Amniotic epithelial cell (primary cell): ENCODE measurements at regions not wholly inside any gene's neighbourhood (a gene's known extent, or its start where the extent isn't known, plus 50 kb on each side); places are given as distances from the start of the nearest gene placed in this dataset.

ENCODE experiments used
- DNase-seq: peaks from one replicate; pipeline ENCODE4 v3.0.0-alpha.2; 2010; ENCODE audit warnings: low read depth

DNA sequence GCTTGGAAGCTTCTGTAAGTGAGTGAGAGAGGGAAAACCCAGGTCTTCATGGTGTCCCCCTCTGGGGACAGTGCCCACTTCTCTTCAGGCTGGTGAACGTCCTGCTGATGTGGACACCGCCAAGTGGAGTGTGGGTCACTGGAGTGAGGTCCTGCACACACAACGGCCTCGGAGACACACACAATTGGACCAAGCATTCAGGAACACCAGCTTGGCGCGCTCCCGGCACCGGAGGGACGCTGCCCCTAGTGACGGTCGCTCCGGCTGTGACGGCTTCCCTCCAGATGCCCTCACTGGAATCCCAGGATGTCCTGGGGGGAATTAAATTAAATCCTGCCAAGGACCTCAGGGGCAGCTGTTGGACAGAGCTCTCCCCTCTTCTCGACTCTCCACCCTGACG lies 123.1 kb downstream of the ZNF664 start:
- DNase-seq: no peak

DNA sequence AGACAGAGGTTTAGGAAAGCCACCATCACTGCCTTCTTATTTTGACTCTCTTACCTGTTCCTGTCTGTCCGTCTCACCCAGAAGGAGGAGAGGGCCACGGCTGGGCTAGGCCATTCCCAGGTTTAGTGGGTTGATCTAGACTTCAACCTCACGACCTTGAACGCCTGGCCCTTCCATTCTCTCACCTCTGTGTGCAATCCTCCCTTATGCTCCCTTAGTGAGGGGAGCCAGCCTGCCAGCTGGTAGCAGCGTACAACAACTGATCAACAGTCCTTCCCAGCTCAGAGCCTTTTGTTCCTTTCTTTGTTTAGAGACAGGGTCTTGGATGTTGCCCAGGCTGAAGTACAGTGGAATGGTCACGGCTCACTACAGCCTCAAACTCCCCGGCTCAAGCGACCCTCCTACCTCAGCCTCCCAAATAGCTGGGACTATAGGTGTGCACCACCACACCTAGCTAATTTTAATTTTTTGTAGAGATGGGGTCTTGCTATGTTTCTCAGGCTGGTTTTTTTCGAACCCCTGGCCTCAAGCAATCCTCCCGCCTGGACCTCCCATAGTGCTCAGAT lies 123.9 kb downstream of the ZNF664 start:
- no peak for DNase-seq

DNA sequence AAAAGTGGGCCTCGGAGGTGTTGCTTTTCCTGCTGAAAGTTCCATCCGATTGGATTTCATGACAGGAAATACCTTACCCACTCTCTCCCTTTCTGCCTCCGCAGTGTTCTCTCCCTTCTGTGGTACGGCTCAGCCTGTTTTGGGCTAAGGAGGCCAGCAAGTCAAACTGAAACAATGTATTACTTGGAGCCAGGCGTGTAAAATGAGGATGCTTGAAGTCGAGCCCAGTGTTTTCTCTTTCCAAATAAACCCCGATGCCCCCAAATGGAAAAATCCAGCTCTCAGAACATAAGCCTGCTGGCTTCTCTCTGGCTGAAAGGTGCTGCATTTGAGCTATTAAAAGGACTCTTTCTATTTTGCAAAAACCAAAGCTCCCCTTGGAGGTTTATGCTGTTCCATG lies 124.7 kb downstream of the ZNF664 start:
- no peak for DNase-seq

DNA sequence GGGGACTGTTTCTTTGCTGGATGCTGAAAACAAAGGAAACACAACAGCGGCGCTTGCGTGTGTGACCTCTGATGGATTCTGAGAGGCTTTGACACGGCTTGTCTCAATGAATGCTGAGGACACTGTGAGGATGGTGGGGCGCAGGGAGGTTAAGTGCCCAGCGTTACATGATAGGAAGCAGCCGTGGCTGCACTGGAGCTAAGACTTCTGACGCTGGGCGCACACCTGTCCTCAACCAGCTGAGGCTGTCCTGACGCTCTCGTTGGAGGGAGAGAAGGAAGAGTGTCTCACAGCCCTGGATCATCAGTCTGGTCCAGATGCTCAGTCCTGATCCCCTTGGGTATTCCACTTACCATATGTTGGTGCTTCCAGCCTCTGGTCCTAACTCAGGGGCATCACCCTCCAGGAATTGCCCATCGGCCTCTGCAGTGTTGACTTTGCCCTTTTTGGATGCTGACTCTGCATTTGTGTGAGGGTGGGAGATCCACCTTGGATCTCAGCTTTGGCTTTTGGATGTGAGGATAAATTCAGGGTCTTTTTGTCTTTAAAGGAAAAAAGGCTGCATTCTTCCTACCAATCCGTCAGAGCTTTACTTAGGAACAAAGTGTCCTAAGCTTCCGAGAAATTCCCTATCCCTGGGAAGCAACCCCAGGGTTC lies 125.2 kb downstream of the ZNF664 start:
- DNase-seq: no peak

DNA sequence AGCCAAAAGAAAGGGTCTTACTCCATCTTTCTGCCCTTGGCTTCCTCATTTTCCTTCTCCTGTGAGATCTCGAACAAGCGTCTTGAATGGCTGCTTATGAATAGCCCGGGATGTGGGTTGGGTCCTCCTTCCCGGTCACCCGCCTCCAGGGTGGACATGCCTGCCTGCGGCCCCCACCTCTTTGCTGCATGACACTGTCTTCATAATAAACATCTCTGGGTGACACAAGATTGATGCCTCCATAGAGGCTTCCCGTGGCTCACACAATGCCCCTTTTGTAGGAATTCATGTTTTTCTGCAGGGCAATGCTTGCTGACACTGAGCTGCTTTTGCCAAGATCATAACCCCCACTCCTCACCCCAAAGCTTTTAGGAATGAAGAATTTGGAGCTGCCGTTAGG lies 125.9 kb downstream of the ZNF664 start:
- no peak for DNase-seq

DNA sequence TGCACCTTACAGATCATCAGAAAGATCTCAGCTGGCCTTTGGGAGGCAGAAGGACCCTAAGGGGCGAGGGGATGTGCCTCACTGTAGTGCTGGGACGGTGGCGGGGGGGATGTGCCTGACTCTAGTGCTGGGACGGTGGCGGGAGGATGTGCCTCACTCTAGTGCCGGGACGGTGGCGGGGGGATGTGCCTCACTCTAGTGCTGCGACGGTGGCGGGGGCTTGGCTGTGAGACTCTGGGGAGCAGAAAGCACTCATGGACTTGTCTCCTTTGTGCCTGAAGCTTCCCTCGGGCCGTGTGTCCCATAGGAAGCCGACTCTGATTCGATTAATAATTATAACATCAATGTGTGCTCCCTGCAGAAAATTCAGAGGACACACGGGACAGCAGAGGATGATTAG lies 126.6 kb downstream of the ZNF664 start:
- no peak for DNase-seq

DNA sequence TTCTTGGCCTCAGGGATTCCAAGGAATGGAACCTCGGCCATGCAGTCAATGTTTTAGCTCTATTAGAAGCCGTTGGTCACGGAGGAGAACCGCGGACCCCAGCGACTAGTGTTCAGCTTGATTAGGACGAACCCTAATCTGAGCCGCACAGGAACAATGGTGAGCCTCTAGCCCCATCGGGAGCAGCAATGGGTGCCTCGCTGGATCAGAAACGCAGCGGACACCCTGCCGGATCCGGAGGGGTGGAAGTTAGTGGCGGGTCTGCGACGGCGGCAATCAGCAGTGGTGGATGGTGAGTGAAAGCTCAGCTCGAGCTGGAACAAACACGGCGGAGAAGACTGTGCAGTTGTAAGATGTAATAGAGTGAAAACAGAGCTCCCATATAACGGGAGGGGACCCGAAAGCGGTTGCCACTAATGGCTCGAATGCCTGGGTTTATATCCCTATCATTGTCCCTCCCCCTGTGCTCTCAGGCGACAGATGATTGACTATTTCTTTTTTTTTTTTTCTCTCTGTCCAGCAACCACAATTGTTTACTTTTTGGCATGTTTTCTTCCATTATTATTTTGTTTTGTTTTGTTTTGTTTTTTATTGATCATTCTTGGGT lies 127.7 kb downstream of the ZNF664 start:
- no peak for DNase-seq

DNA sequence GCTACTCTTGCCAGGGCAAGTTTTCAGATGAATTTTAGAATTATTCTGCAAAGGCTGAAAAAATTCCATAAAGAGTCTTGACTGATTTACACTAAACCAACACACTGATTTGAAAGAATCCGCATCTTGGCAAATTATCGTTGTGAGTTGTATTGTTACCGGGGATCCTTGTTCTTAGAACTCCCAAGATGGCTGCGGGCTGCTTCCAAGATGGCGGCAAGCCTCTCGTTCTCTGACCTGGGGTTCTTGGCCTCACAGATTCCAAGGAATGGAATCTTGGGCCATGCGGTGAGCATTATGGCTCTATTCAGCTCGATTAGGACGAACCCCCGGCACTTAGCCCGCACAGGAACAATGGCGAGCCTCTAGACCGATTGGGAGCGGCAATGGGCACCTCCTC lies 132.5 kb downstream of the ZNF664 start:
- no peak for DNase-seq

DNA sequence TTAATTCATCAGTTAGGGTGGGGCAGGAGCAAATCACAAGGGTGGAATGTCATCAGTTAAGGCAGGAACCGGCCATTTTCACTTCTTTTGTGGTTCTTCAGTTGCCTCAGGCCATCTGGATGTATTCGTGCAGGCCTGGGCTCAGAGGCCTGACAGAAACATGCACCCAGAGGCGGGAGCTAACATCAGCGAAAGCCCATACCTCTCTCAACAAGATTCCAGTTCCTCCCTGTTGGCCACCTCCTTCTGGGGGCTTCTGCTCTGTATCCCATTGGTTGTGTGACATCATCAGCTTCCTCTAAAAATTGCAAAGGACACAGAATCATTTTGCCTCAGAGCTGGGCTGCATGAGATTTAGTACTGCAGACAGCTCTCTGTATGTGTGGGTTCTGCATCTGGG lies 134.3 kb downstream of the ZNF664 start:
- DNase-seq: no peak

DNA sequence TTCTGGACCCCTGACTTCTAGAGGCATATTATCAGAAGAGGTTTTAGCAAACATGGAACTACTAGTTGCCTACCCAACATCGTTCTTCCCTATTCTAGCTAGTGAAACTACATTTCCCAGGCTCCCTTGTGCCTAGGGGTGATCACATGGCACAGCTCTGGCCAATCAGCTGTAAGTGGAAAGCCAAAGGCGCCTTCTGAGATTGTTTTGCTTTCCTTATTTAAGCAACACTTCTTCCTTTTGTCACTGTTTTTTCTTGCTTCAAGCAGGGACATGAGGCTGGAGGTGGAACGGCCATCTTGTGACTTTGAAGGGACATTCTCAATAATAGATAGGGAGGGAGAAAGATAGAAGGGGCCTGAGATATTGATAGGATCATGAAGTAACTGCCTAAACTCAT lies 136.7 kb downstream of the ZNF664 start:
- peak; percentile 51 for DNase-seq

DNA sequence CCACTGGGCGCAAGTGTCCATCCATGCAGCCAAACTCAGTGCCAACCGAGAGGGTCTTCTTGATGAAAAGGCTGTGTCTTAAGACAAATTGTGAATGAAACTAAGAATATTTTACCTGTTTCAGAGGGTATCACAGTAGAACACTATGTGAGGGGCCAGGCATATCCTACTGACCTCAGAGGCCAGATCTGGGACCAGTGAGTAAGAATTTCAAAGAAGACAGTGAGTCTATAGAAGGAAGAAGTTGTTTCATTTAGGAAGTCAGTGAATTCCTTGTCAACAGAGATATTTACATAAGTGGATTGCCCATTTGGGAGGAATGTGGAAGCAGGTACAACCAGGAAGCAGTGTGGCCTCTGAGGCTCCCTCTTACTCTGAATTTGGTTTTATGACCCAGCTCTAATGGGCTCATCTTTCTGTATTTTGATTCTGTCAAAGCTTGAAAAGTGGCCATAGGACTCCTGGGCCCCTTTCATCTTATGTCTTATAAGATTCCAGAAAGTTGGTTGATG lies 137.4 kb downstream of the ZNF664 start:
- DNase-seq: no peak

DNA sequence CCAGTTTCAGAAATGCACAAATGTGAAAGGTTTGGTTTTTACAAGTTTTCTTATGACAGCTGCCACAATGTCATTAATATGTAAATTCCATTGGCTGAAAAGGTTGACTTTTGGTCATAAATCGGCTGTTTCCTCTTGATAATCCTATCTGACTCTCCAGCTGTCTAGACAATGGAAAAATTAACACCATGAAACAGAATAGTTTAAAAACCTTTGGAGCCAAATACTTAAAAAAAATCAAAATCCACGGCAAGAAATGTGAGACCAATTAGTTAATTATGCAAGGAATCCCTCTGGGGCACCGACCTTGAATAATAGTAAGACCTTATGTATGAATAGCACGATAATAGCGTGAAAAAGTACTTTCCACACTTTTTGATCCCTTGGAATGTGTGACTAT lies 138.0 kb downstream of the ZNF664 start:
- DNase-seq: no peak

DNA sequence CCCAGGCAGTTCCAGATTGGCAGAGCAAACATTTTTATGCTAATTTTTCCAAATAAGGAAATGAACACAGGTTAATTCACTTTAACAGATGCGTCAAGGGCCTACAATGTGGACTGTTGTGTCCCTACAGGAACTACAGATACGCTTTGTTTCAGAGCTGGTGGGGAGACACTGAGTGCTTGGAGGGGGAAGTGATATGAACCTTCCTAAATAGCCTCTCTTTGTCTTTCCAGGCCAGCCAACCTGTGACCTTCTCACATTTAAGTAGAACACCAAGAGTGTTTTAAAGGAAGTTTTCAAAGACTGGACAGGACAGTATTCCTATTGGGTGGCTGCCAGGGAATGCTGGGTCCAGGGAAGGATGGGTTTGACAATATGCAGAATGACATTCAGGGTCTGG lies 141.3 kb downstream of the ZNF664 start:
- no peak for DNase-seq

DNA sequence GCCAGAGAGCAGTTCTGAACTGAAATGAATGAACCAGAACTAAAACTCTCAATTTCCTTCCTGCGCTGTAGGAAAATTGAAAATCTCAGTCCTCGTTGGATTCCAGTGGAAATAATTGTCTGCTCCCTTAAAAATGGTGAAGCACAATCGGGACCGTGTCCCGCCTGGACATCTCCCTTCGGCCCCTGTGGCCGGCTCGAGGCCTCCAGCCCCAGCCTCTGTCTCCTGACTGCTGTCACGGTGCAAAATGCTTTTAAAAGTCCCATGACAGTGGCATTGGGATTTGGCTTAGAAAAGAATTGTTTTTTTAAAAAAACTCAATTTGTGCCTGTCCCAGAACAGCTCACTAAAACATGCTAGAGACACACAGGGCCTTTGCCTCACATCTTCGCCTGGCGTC lies 142.5 kb downstream of the ZNF664 start:
- no peak for DNase-seq

DNA sequence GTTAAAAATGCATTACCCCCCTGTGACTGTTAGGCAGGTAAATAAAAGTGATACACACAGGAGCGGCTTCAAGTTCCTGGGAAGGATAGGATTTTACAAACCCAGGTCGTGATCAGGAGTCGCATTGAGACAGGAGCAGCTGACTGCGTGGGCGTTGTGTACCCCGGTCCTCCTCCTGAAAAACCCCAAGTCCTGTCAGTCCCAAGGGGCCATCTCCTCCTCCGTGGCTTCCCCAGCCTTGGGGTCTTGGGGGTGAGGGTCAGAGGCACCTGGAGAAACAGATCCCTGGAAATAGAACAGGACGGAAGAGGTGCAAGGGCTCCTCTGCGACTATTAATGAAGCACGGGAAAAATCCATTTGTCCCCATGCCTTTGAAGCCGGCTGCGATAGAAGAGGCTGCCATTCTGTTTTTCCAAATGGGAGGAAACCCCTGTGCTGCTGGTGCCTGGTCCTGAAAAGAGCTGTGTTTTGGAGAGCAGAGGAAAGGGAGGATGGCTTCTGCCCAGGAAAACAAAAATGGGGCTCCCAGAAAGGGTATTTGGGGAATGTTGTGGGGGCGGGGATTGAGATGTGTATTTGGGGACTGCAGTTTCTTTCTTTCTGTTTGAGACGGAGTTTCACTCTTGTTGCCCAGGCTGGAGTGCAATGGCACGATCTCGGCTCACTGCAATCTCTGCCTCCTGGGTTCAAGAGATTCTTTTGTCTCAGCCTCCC lies 143.1 kb downstream of the ZNF664 start:
- DNase-seq: no peak

DNA sequence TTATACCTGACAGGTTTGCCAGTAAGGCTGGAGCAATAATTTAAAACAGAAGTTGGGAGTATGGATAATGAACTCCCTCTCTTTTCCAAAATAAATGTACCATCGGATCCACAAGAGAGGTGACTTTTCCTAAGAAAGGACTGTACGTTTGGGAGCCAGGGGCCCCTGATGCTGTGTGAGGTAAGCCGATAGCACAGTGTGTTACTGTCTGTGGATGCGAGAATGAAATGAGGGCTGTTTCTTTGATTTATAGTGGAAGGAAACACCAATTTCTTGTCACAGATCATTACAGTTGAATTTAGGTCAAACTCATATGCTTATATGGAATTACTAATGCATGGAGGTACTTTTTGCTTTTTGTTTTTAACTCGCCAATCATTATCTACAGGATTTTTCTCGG lies 147.7 kb downstream of the ZNF664 start:
- no peak for DNase-seq

DNA sequence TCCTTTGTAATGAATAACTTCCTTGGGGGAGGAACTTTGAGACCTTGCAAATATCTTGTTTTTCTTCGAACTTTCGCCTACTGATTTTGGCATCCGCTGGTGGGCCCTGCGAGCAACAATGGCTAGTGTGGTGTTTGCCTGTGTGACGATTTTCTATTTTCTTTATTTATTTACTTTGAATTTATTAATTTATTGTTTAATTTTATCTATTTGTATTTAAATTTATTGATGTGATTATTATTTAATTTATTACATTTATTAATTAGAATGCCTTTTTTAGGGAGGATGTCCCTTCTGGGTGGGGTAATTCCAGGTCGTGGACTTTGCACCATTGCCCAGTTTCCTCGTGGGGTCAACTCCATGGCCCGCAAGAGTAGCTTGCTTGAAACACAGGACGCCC lies 149.7 kb downstream of the ZNF664 start:
- no peak for DNase-seq

DNA sequence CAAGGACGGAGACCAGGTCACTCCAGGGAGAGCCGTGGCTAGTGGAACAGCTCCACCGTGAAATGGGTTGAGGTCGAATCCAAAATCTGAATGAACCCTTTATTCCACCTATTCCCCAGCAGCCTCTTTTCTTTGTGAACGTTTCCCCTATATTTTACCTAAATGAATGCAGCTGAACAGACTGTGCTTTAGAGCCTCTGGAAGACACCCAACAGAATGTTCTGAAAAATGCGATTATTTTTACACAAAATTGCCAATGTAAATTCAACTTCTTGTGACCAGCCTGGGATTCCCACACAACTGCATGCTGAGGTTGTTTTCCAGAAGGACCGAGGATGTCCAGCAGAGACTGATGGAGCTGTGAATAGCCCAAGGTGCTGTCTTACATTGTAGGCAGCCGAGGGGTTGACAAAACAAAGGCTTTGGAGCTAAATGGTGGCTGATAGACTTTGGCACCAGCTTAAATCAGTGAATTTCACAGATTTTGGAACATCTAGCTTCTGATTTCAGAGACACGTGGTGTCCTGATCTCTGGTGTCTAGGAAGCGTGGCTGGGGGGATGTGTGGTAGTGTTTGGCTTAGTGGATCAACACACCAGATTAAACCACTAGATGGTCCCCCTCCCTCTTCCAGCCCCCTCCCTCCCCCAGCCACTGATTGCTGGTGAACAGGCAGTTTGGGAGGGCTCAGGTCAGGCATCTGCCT lies 150.4 kb downstream of the ZNF664 start:
- DNase-seq: no peak

DNA sequence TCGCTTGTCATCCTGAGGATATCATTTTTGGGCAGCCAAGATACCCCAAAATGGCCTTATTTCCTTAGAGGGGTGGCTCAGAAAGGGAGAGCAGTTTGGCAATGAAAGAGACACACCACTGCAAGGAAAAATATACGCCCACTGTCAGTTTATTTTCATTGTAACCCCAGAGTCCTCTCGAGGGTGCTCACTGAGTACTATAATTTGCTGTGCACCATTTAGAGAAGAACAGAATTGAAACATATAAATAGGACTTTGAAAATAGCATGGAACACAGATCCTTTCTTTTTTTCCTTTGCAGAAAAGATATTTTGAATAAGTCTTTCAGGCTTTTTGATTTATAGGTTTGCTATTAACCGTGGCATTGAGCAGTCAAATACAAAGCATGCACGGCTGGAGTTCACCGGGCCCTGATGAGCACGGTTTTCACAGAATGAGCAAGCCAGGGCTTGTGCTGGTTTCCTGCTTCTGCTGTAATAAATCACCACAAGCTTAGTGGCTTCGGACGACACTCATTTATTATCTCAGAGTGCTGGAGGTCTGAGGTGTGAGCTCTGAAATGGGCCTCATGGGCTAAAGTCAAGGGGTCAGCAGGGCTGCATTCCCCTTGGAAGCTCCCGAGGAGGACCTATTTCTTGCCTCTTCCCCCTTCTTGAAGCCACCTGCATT lies 152.3 kb downstream of the ZNF664 start:
- DNase-seq: peak; percentile 12

DNA sequence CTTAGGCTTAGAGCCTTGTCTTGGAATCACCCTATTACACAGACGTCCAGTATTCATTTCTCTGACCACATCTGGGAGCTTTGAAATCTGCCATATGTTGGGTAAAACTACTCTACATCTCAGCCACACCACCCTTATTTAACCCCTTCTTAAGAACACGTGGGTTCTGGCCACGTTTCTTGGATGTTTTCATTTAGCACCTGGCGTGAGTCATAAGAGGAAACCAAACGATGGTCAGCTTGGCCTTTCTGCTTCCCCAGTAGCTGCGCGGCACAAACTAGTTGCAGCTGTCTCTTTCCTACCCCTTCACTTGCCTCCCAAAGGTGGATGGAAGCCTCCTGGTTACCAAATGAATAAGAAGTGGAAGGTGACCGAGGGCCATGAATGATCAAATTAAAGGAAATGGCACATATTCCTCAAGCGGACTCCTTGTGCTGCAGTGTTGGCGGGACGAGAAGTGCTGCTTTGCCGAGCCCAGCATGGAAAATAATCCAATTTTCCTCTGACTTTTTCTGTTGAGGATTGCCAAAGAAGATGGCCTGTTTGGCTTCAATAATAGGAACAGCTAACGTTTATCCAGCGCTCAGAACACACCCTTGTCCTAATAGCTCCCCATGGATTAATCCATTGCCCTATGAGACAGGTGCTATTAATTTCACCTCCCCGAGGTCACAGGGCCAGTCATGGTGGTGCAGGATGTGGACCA lies 154.1 kb downstream of the ZNF664 start:
- DNase-seq: no peak

DNA sequence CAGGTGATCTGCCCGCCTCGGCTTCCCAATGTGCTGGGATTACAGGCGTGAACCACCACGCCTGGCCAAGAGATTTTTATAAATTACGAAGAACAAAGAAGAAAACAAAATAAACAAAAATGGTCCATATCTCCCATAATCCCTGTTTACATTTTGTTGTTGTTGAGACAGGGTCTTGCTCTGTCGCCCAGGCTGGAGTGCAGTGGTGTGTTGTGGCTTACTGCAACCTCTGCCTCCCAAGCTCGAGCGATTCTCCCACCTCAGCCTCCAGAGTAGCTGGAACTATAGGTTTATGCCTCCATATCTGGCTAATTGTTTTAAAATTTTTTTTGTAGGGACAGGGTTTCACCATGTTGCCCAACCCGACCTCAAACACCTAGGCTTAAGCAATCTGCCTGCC lies 156.1 kb downstream of the ZNF664 start:
- no peak for DNase-seq
